ENCODE measurements at regions not wholly inside any gene's neighbourhood (a gene's known extent, or its start where the extent isn't known, plus 50 kb on each side); places are given as distances from the start of the nearest gene placed in this dataset.

GRCh38 chr17:73814075-73814474 is 169.8 kb upstream of the SDK2 start:
- TF ChIP-seq TCF7L2 (IDR thresholded peaks at IDR 0.05; ENCODE audit: low read depth, low read length) (no peak), POLR2AphosphoS5 (IDR thresholded peaks at IDR 0.05; ENCODE audit: low read depth, low read length) (no peak), SIN3A (IDR thresholded peaks at IDR 0.05; ENCODE audit: borderline replicate concordance, insufficient read depth, low read depth, low read length) (no peak), CTCF (IDR thresholded peaks at IDR 0.05) (no peak), REST (IDR thresholded peaks at IDR 0.05; ENCODE audit: insufficient read depth in 1 of 2, low read depth in 2 of 2, low read length in 1 of 2) (no peak)

Measured in Panc1 (cell line).